GM12878 (cell line): ENCODE measurements at regions not wholly inside any gene's neighbourhood (a gene's known extent, or its start where the extent isn't known, plus 50 kb on each side); places are given as distances from the start of the nearest gene placed in this dataset.

Experiments used
- ATAC-seq: fragments of 200-7000 bp; cut with Tn5 transposase; 3 replicates; pipeline ENCODE4 v1.9.1; 2020; ENCODE audit warnings: mild to moderate bottlenecking, moderate library complexity
- BruUV-seq: library from RNA; stranded (reverse); fragments of 400-500 nt; replicated peaks from 2 replicates; lab custom pipeline; 2021; lab: Mats Ljungman, UMichigan
- CTCF ChIA-PET: fragments of 300-600 bp; sonication (Branson Sonifier 250); formaldehyde crosslinking; extraction: SDS; loops from one replicate; lab custom pipeline; 2021; ENCODE audit warnings: inconsistent platforms; lab: Yijun Ruan, JAX
- POLR2A ChIA-PET: fragments of 350-600 bp; formaldehyde crosslinking; extraction: SDS; loops from one replicate; lab custom pipeline; 2021; ENCODE audit warnings: inconsistent platforms; lab: Charles Lee
- RAD21 ChIA-PET: fragments of 300-600 bp; sonication (Branson Sonifier 250); formaldehyde crosslinking; loops from one replicate; lab custom pipeline; 2023; ENCODE audit warnings: antibody characterized with exemption; ENCODE audit not compliant: unreplicated experiment; lab: Charles Lee
- SMC1A ChIA-PET: fragments of 300-600 bp; sonication (Branson Sonifier 250); formaldehyde crosslinking; loops from one replicate; lab custom pipeline; 2023; ENCODE audit not compliant: unreplicated experiment, uncharacterized antibody; lab: Charles Lee
- DNase-seq: peaks from one replicate; pipeline ENCODE4 v3.0.0-alpha.2; 2011; ENCODE audit warnings: low read depth, low spot score
- FAIRE-seq: peaks from 3 replicates; lab custom pipeline; 2011; peaks lifted over from hg19 to GRCh38; lab: Jason Lieb, UNC
- H2AFZ ChIP-seq: 2 replicates; pipeline ENCODE4 v1.6.0; 2011; ENCODE audit warnings: low read depth, low read length, control low read depth; ENCODE audit not compliant: control insufficient read depth
- H3K27ac ChIP-seq: 2 replicates; pipeline ENCODE4 v1.5.1; 2011; ENCODE audit warnings: control low read depth; ENCODE audit not compliant: control insufficient read depth, insufficient read depth
- H3K27me3 ChIP-seq, 2 experiments: replicated peaks in 1 of 2; 2 replicates each; pipeline versions ENCODE4 v1.6.0 to v1.6.1; 2011; ENCODE audit warnings: low read length in 1 of 2; ENCODE audit not compliant: control insufficient read depth in 2 of 2, insufficient read depth in 2 of 2
- H3K36me3 ChIP-seq, 2 experiments: 2 replicates each; pipeline ENCODE4 v1.5.1; 2011; ENCODE audit warnings: low read length in 1 of 2; ENCODE audit not compliant: control insufficient read depth in 2 of 2, insufficient read depth in 2 of 2
- H3K4me1 ChIP-seq: 2 replicates; pipeline ENCODE4 v1.6.1; 2011; ENCODE audit warnings: mild to moderate bottlenecking, low read length, moderate library complexity, mixed read lengths; ENCODE audit not compliant: control insufficient read depth, insufficient read depth
- H3K4me2 ChIP-seq: 2 replicates; pipeline ENCODE4 v1.6.0; 2011; ENCODE audit warnings: control low read depth; ENCODE audit not compliant: control insufficient read depth, insufficient read depth
- H3K4me3 ChIP-seq: fragments of 200-600 bp; sonication (generic); 2 replicates; pipeline ENCODE4 v1.5.1; 2016
- H3K79me2 ChIP-seq: 2 replicates; pipeline ENCODE4 v1.6.0; 2011; ENCODE audit warnings: low read length; ENCODE audit not compliant: control insufficient read depth, insufficient read depth
- H3K9ac ChIP-seq: 2 replicates; pipeline ENCODE4 v1.8.0; 2011; ENCODE audit warnings: low read length, control low read depth, mixed read lengths; ENCODE audit not compliant: control insufficient read depth, insufficient read depth
- H3K9me3 ChIP-seq: replicated peaks from 3 replicates; pipeline ENCODE4 v1.5.1; 2011; ENCODE audit warnings: mild to moderate bottlenecking, low read length; ENCODE audit not compliant: control insufficient read depth, insufficient read depth
- H4K20me1 ChIP-seq: 2 replicates; pipeline ENCODE4 v1.6.0; 2011; ENCODE audit not compliant: control insufficient read depth, insufficient read depth
- CBFB ChIP-seq: IDR thresholded peaks from 2 replicates; pipeline ENCODE4 v1.6.1; 2016; ENCODE audit warnings: antibody characterized with exemption, low read depth
- CREB1 ChIP-seq: IDR thresholded peaks from 2 replicates; pipeline ENCODE4 v1.6.1; 2012; ENCODE audit warnings: low read depth, mild to moderate bottlenecking, inconsistent platforms
- EP300 ChIP-seq, 2 experiments: fragments of 150-350 bp in 1 of 2; IDR thresholded peaks; 2 replicates each; pipeline ENCODE4 v1.6.1; 2011 to 2012; ENCODE audit warnings: low read depth in 2 of 2, low read length in 2 of 2, borderline replicate concordance in 1 of 2, improper control_type of control experiment in 1 of 2, inconsistent platforms in 1 of 2; ENCODE audit not compliant: control insufficient read depth in 1 of 2
- GABPA ChIP-seq: IDR thresholded peaks from 2 replicates; pipeline ENCODE4 v1.6.1; 2014; ENCODE audit warnings: antibody characterized with exemption, low read depth, mild to moderate bottlenecking, inconsistent platforms
- KLF5 ChIP-seq: fragments of 450-650 bp; IDR thresholded peaks from 2 replicates; pipeline ENCODE4 v1.6.1; 2014; ENCODE audit warnings: mild to moderate bottlenecking; ENCODE audit not compliant: partially characterized antibody
- NFYB ChIP-seq: IDR thresholded peaks from 2 replicates; pipeline ENCODE4 v1.6.1; 2011; ENCODE audit warnings: low read depth, mild to moderate bottlenecking, low read length, improper control_type of control experiment, moderate library complexity; ENCODE audit not compliant: insufficient read depth
- RB1 ChIP-seq: fragments of 450-650 bp; formaldehyde crosslinking; IDR thresholded peaks from 2 replicates; pipeline ENCODE4 v1.6.1; 2017; ENCODE audit warnings: mild to moderate bottlenecking, borderline replicate concordance
- ZBTB4 ChIP-seq: fragments of 450-650 bp; formaldehyde crosslinking; IDR thresholded peaks from 2 replicates; pipeline ENCODE4 v1.4.0; 2022; ENCODE audit warnings: mild to moderate bottlenecking, moderate library complexity
- WGBS: methylation state at CpG from one replicate; pipeline ENCODE4 v1.1.6; 2016; ENCODE audit warnings: low lambda C conversion rate; ENCODE audit not compliant: insufficient replicate concordance, insufficient coverage; ENCODE audit errors: missing lambda C conversion rate; 5-methylcytosine and 5-hydroxymethylcytosine counted together
- in situ Hi-C: fragments of 300-500 bp; cut with MboI; formaldehyde crosslinking; loops from 9 replicates; pipeline ENCODE4 v1.14.3; 2018; ENCODE audit warnings: mixed read lengths
- intact Hi-C: fragments of 100-400 bp; cut with micrococcal nuclease; formaldehyde crosslinking; loops from one replicate; pipeline ENCODE4 v1.14.2; 2022; ENCODE audit not compliant: unreplicated experiment

- TF ChIP-seq ZBTB4 (CRISPR knock-in tag) (no peak), RB1 (no peak), NFYB (no peak), CREB1 (no peak), KLF5 (no peak), EP300 (IDR thresholded peaks at IDR 0.05; ENCODE audit: borderline replicate concordance in 1 of 2, control insufficient read depth in 1 of 2, low read depth in 2 of 2, low read length in 2 of 2) (no peak), GABPA (no peak)
These were observed 75.1 kb upstream of the RGMB start (continued) for GRCh38 chr5:98698359-98698758.

- Histone ChIP-seq H3K79me2 (no peaks in the 10 kb centered on the region), H3K4me2 (no peak overlapping the region), H3K9ac (no peak overlapping the region), H4K20me1 (no peaks in the 10 kb centered on the region), H3K36me3 (no peaks in the 10 kb centered on the region), H3K4me3 (no peak overlapping the region), H2AFZ (no peak overlapping the region), H3K4me1 (no peaks in the 10 kb centered on the region), H3K27ac (no peak overlapping the region), H3K27me3 (no peaks in the 10 kb centered on the region), H3K9me3 (no peaks in the 10 kb centered on the region)
- ATAC-seq = no peak
- BruUV-seq = no TSS peak
- in situ Hi-C loops (no loop called here), intact Hi-C loops (no loop called here)
- DNase-seq = no peak
- FAIRE-seq = no peak
- CTCF ChIA-PET = no interaction called here
- SMC1A ChIA-PET = no interaction called here
- 0% methylated on average over 2 of the region's 2 CpGs for WGBS
- no peak for TF ChIP-seq CBFB
- RAD21 ChIA-PET = no interaction called here
- POLR2A ChIA-PET = no interaction called here
These were observed 72.7 kb upstream of the RGMB start for GRCh38 chr5:98700730-98701129.
